SK-MEL-5 (cell line): ENCODE measurements at regions not wholly inside any gene's neighbourhood (a gene's known extent, or its start where the extent isn't known, plus 50 kb on each side); places are given as distances from the start of the nearest gene placed in this dataset.

Experiments
- DNase-seq: peaks from one replicate; pipeline ENCODE4 v3.0.0-alpha.2; 2016; ENCODE audit warnings: low read depth, low spot score
- in situ Hi-C: cut with HindIII; loops from 2 replicates; pipeline ENCODE4 v1.10.0; 2016; ENCODE audit warnings: low sequenced_read_pairs, high pct_unique_total_duplicates, low pct_unique_long_range_greater_than_20kb

- in situ Hi-C loops: no loop called here
- peak; percentile 49 for DNase-seq
These were observed 195.0 kb upstream of the HS3ST1 start for GRCh38 chr4:11623726-11624037.

DNA sequence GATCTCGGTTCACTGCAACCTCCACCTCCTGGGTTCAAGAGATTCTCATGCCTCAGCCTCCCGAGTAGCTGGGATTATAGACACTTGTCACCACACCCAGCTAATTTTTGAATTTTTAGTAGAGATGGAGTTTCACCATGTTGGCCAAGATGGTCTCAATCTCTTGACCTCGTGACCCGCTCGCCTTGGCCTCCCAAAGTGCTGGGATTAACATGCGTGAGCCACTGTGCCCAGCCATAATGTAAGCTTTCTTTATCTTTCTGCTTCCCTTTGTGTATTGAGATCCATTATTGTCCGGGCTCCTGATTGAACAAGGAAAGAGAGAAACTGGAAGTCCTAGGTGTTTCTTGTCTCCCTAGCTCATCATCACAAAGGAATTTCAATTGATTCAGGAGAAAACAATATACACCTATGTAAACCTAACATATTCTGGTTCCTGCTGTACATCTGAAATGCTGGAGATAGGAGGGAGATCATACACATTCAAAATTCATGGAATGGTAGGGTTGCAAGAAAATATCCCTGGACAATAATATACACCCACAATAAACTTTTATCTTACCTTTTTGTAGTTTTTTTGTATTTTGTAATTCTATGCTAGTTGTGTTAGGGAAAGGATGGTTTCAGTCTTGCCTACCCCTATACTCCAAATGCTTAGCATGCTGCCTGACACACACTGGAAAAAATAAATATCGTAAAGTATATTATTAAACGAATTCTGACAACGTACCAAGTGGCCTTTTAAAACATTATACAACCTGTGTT lies 194.4 kb upstream of the HS3ST1 start:
- in situ Hi-C loops: no loop called here
- no peak for DNase-seq

DNA sequence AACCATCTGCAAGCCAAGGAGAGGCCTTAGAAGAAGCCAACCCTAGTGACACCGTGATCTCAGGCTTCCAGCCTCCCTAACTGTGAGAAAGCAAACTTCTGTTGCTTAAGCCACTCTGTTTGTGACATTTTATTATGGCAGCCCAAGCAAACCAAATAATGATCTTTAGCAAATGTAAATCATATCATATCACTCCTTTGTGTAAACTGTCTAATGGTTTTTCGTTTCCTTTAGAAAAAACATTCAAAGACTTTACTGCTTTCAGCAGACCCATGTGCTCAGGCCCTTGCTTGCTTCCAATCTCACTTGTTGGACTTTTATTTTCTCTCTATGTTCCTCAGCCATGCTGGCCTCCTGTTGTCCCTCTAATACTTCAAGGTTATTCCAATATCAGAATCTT lies 192.2 kb upstream of the HS3ST1 start:
- in situ Hi-C loops: no loop called here
- DNase-seq: no peak

- in situ Hi-C loops: no loop called here
These were observed 190.1 kb upstream of the HS3ST1 start for GRCh38 chr4:11618666-11619282.

GRCh38 chr4:11616856-11617255 lies 188.2 kb upstream of the HS3ST1 start:
- no peak for DNase-seq
- in situ Hi-C loops: no loop called here

More at GRCh38 chr4:11618666-11619282, 190.1 kb upstream of the HS3ST1 start:
- DNase-seq: no peak

DNA sequence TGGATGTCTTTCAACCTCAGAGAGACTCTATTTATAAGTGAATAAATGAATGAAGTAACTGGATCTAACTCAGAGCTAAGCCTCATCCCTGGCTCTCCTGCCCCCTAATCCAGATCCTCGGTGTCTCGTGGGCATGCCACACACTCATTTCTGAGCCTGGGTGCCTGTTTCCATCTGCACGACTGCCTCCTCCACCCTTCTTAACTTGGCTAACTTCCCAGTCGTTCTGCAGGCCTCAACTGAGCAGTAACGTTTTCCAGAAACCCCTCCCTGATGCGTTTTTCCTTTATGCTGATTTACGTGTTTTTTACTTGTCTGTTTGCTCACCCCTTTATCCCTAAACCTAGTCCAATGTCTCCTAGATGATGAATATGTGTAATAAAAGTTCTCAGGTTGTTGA lies 186.9 kb upstream of the HS3ST1 start:
- in situ Hi-C loops: no loop called here
- no peak for DNase-seq

DNA sequence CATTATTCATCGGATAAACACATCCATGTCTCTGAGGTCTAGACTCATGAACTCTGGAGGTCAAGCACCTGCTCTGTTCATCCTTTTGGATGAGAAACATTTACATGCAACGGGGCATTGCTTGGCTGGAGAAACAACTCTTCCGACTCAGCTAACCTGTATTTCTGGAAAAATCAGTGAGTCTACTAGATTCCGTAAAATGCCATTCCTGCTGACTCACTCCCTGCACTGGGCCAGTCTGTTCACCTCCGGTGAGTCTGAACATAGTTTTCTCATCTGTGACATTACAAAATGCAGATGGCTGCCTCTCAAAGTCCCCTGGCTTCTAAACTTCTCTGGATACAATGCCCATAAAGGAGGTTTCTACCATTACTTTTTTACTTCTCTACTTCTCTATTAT lies 185.7 kb upstream of the HS3ST1 start:
- in situ Hi-C loops: no loop called here
- no peak for DNase-seq

DNA sequence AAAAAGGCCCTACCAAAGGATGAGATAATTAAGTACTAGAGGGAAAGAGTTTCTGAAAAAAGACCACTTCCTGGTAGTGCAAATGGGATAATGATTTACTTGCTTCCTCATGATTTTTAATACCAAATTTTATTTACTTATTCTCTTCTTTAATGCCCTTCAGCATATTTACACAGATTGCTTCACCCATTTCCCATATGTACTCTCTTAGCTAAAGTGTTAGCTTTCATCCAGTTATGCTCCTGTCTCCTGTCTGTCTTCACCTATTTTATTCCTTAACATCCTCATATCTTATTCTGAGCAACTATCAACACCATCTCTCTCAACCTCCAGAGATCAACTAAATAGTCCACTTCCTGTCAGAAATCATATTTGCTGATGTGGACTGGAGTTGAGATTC lies 183.2 kb upstream of the HS3ST1 start:
- in situ Hi-C loops: no loop called here
- DNase-seq: no peak

DNA sequence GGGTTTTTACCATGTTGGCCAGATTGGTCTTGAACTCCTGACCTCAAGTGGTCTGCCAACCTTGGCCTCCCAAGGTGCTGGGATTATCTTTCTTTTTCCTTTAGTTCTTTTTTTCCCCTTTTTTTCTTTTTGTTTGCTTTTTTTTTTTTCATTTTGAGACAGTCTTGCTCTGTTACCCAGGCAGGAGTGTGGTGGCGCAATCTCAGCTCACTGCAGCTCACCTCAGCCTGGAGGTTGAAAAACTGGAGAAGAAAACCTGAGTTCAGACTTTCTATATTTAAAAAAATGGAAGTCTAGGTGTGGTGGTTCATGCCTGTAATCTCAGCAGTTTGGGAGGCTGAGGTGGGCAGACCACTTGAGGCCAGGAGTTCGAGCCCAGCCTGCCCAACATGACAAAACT lies 181.1 kb upstream of the HS3ST1 start:
- DNase-seq: no peak
- in situ Hi-C loops: no loop called here

DNA sequence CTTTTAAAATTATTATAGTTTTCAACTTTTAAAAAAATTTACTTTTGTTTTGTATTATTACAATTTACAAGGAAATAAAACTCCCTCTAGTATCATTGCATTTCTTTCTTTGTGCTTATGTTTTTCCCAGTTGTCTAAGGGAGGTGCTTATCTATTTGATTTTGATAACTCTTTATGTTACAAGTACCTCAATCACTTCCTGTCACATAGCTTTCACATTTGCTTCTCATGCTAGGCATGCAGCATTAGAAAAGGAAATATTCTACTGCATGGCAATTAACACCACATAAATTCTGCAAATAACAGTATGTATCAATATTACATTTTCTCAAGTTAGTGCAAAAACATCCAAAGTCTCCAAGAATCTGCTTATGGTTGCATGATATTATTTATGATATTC lies 180.3 kb upstream of the HS3ST1 start:
- in situ Hi-C loops: no loop called here
- DNase-seq: no peak

GRCh38 chr4:11606078-11606477 lies 177.4 kb upstream of the HS3ST1 start:
- no peak for DNase-seq
- in situ Hi-C loops: no loop called here

DNA sequence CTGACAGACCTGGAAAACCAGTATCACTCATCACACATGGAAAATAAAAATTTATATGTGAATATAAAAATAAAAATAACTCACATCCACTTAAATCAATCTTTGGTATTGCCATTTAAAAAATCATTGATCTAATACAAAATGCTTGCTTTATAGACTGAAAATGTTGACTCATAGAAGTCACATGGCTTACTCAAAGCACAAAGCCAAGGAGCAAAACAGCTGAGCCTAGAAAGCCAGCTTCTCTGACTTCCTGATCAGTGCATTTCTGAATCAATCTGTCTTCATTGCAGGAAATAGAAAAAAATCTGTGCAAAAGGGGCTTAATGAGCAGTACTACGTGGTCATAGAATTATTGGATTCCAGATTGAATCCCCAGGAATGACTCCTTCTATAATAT lies 176.9 kb upstream of the HS3ST1 start:
- peak; percentile 10 for DNase-seq
- in situ Hi-C loops: no loop called here

DNA sequence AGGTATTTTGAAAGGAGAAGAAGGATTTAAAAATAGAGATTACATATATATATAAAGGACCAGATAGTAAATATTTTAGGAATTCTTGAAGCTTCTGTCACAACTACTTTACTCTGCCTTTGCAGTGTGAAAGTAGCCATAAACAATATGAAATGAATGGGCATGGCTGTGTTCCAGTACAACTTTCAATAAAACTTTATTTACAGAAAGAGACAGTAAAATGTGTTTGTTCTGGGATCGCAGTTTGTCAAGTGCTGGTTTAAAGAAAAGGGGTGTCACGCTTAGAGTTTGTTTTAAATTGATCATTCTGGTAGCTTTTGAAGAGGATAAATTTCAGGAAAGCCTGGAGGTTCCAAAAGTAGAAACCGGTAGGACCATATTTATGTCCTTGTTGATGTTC lies 176.1 kb upstream of the HS3ST1 start:
- DNase-seq: no peak
- in situ Hi-C loops: no loop called here

GRCh38 chr4:11603591-11604194 lies 175.0 kb upstream of the HS3ST1 start:
- in situ Hi-C loops: no loop called here

DNA sequence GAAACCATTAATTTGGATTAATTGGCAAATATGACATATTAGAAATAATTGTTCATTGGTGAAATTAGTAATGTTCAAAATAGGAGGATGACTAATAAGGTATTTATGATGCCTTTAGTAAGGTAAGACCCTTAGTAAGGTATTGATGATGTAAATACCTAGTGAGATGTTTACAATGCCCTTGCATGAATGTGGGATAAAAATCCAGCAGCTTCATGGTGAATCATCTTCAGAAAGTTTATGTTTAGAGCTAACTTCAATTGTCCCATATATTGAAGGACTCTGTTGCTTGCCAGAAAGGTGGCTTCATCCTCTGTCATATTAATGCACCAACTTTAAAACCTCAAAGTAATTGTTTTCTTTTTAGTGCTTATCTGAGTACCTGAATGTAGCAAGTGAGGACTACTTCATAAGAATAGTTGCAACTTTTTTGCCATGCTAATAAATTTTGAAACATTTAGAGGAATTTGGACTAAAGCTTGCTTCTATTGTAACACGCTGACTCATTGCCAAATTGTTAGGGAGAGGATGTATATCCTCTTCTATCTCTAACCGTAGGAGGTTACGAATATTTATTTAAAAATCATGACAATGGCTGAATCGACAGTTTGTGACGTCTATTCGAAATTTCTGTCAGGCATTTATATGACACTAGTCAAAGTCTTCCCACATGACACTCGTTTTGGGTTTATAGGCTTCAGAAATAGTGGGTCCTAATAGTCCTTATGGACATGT lies 174.1 kb upstream of the HS3ST1 start:
- in situ Hi-C loops: no loop called here
- no peak for DNase-seq

More at GRCh38 chr4:11603591-11604194, 175.0 kb upstream of the HS3ST1 start:
- no peak for DNase-seq

GRCh38 chr4:11599064-11599463 lies 170.4 kb upstream of the HS3ST1 start:
- DNase-seq: no peak
- in situ Hi-C loops: no loop called here

GRCh38 chr4:11598591-11598990 lies 169.9 kb upstream of the HS3ST1 start:
- in situ Hi-C loops: no loop called here
- DNase-seq: no peak

- in situ Hi-C loops: no loop called here
These were observed 168.8 kb upstream of the HS3ST1 start for GRCh38 chr4:11597506-11597905.

GRCh38 chr4:11596989-11597388 lies 168.3 kb upstream of the HS3ST1 start:
- DNase-seq: no peak
- in situ Hi-C loops: no loop called here

More at GRCh38 chr4:11597506-11597905, 168.8 kb upstream of the HS3ST1 start:
- no peak for DNase-seq
